CD14-positive monocyte (primary cell): ENCODE measurements at regions not wholly inside any gene's neighbourhood (a gene's known extent, or its start where the extent isn't known, plus 50 kb on each side); places are given as distances from the start of the nearest gene placed in this dataset.

Source experiments
- DNase-seq, 3 donors: peaks; one replicate each; pipeline ENCODE4 v3.0.0-alpha.2; 2011 to 2022
- H2AFZ ChIP-seq: 2 replicates; pipeline ENCODE4 v1.6.0; 2012; ENCODE audit warnings: mild to moderate bottlenecking, low read depth, low read length, inconsistent platforms; ENCODE audit not compliant: insufficient read depth, poor library complexity, severe bottlenecking
- H3K27ac ChIP-seq, 2 donors: 1 replicate in 1 of 2; 2 replicates in 1 of 2; pipeline ENCODE4 v1.5.1; 2012 to 2013; ENCODE audit warnings: low read length in 2 of 2, control low read depth in 1 of 2, inconsistent platforms in 1 of 2, low read depth in 1 of 2, mild to moderate bottlenecking in 1 of 2
- H3K27me3 ChIP-seq, 2 donors: one replicate each; pipeline versions ENCODE4 v1.6.0 to v1.6.1; 2011 to 2013; ENCODE audit warnings: low read length in 2 of 2; ENCODE audit not compliant: control insufficient read depth in 2 of 2, insufficient read depth in 2 of 2
- H3K36me3 ChIP-seq, 2 donors: replicated peaks in 1 of 2; 1 replicate in 1 of 2; 2 replicates in 1 of 2; pipeline versions ENCODE4 v1.5.1 to v1.6.1; 2012 to 2013; ENCODE audit warnings: low read length in 2 of 2, control low read depth in 1 of 2, inconsistent platforms in 1 of 2, mild to moderate bottlenecking in 1 of 2; ENCODE audit not compliant: insufficient read depth in 2 of 2, control insufficient read depth in 1 of 2
- H3K4me1 ChIP-seq, 2 donors: 1 replicate in 1 of 2; 2 replicates in 1 of 2; pipeline versions ENCODE4 v1.5.1 to v1.6.1; 2012 to 2013; ENCODE audit warnings: low read length in 2 of 2, control low read depth in 1 of 2, inconsistent platforms in 1 of 2, mild to moderate bottlenecking in 1 of 2, moderate library complexity in 1 of 2; ENCODE audit not compliant: insufficient read depth in 2 of 2, control insufficient read depth in 1 of 2
- H3K4me2 ChIP-seq: replicated peaks from 2 replicates; pipeline ENCODE3; 2012; ENCODE audit warnings: low read length, moderate library complexity, mild to moderate bottlenecking; ENCODE audit not compliant: poor library complexity, severe bottlenecking; ENCODE audit errors: extremely low read depth
- H3K4me3 ChIP-seq, 3 experiments: fragments of 200-600 bp in 1 of 3; sonication (generic) in 1 of 3; replicated peaks in 1 of 3; 1 replicate in 2 of 3; 2 replicates in 1 of 3; pipeline ENCODE4 v1.5.1; 2011 to 2013; ENCODE audit warnings: low read length in 3 of 3, mild to moderate bottlenecking in 3 of 3, control low read depth in 2 of 3, low read depth in 2 of 3, inconsistent platforms in 1 of 3, moderate library complexity in 1 of 3
- H3K79me2 ChIP-seq: 2 replicates; pipeline ENCODE4 v1.6.0; 2012; ENCODE audit warnings: mild to moderate bottlenecking, control low read depth, inconsistent platforms, low read length, moderate library complexity; ENCODE audit not compliant: insufficient read depth
- H3K9ac ChIP-seq: 2 replicates; pipeline ENCODE4 v1.6.0; 2017; ENCODE audit warnings: low read length, mild to moderate bottlenecking; ENCODE audit not compliant: insufficient read depth, poor library complexity, severe bottlenecking
- H3K9me3 ChIP-seq, 2 donors: replicated peaks in 1 of 2; 1 replicate in 1 of 2; 2 replicates in 1 of 2; pipeline versions ENCODE4 v1.5.1 to v1.6.1; 2012 to 2013; ENCODE audit warnings: low read length in 2 of 2, control low read depth in 1 of 2; ENCODE audit not compliant: control insufficient read depth in 1 of 2, insufficient read depth in 1 of 2
- H4K20me1 ChIP-seq: 2 replicates; pipeline ENCODE4 v1.6.0; 2012; ENCODE audit warnings: mild to moderate bottlenecking, low read length, control low read depth, moderate library complexity; ENCODE audit not compliant: insufficient read depth
- H3K27ac Mint-ChIP-seq, 7 donors: one replicate each; pipeline ENCODE4 v1.8.0; 2020; ENCODE audit warnings: mild to moderate bottlenecking in 7 of 7, mixed read lengths in 7 of 7, moderate library complexity in 6 of 7, inconsistent platforms in 2 of 7
- H3K27me3 Mint-ChIP-seq, 3 donors: one replicate each; pipeline ENCODE4 v1.8.0; 2021 to 2022; ENCODE audit warnings: low read depth in 3 of 3, mild to moderate bottlenecking in 3 of 3, mixed read lengths in 3 of 3, moderate library complexity in 3 of 3, inconsistent platforms in 1 of 3
- H3K36me3 Mint-ChIP-seq, 2 donors: one replicate each; pipeline ENCODE4 v1.8.0; 2020; ENCODE audit warnings: mixed read lengths in 2 of 2, inconsistent platforms in 1 of 2, mild to moderate bottlenecking in 1 of 2
- H3K4me1 Mint-ChIP-seq: one replicate; pipeline ENCODE4 v1.8.0; 2020; ENCODE audit warnings: mild to moderate bottlenecking, mixed read lengths
- H3K4me3 Mint-ChIP-seq, 2 donors: one replicate each; pipeline ENCODE4 v1.8.0; 2020; ENCODE audit warnings: mild to moderate bottlenecking in 2 of 2, mixed read lengths in 2 of 2, moderate library complexity in 1 of 2
- H3K9me3 Mint-ChIP-seq, 7 donors: one replicate each; pipeline ENCODE4 v1.8.0; 2020 to 2022; ENCODE audit warnings: mixed read lengths in 7 of 7, mild to moderate bottlenecking in 6 of 7, moderate library complexity in 6 of 7, inconsistent platforms in 2 of 7
- CTCF ChIP-seq: fragments of 200-600 bp; IDR thresholded peaks from one replicate; pipeline ENCODE4 v1.8.0; 2022; ENCODE audit warnings: antibody characterized with exemption, mild to moderate bottlenecking
- WGBS: methylation state at CpG from one replicate; pipeline ENCODE4 v1.1.5; 2013; ENCODE audit warnings: missing lambda C conversion rate; ENCODE audit not compliant: insufficient coverage; 5-methylcytosine and 5-hydroxymethylcytosine counted together
- intact Hi-C, 2 donors: fragments of 100-400 bp; cut with micrococcal nuclease; formaldehyde crosslinking; loops; one replicate each; pipeline versions ENCODE4 v1.15.0 to v1.15.1; 2023

GRCh38 chr18:43934781-43935471 is 657.6 kb upstream of the SYT4 start:
- H4K20me1 ChIP-seq, result no peaks in the 10 kb centered on the region
- no peak for DNase-seq
- Mint-ChIP-seq H3K4me1 (no peaks in the 10 kb centered on the region), H3K36me3 (no peaks in the 10 kb centered on the region), H3K9me3 (peaks cover 0 to 2% (median 0%) of the 10 kb centered on the region in 7 donors), H3K4me3 (no peak overlapping the region), H3K27me3 (peaks cover 0 to 2% (median 0%) of the 10 kb centered on the region in 3 donors), H3K27ac (no peak overlapping the region)
- no peak overlapping the region for H3K4me2 ChIP-seq
- H3K27ac ChIP-seq, result no peak overlapping the region
- no peaks in the 10 kb centered on the region for H3K27me3 ChIP-seq
- no peaks in the 10 kb centered on the region for H3K4me1 ChIP-seq
- no peak overlapping the region for H3K9ac ChIP-seq
- no peaks in the 10 kb centered on the region for H3K79me2 ChIP-seq
- no peaks in the 10 kb centered on the region for H3K9me3 ChIP-seq
- WGBS, result no CpG with 5 or more reads among the region's 4 CpGs
- no peak for TF ChIP-seq CTCF
- intact Hi-C loops, result no loop called here
- H2AFZ ChIP-seq, result no peak overlapping the region
- no peak overlapping the region for H3K4me3 ChIP-seq
- H3K36me3 ChIP-seq, result no peaks in the 10 kb centered on the region

- Histone ChIP-seq H3K9ac (no peak overlapping the region), H3K27ac (no peak overlapping the region), H3K36me3 (no peaks in the 10 kb centered on the region), H3K79me2 (no peaks in the 10 kb centered on the region), H3K4me3 (no peak overlapping the region), H3K9me3 (no peaks in the 10 kb centered on the region), H3K4me2 (no peak overlapping the region), H4K20me1 (no peaks in the 10 kb centered on the region), H3K27me3 (no peaks in the 10 kb centered on the region), H3K4me1 (no peaks in the 10 kb centered on the region), H2AFZ (no peak overlapping the region)
- Mint-ChIP-seq H3K4me1 (no peaks in the 10 kb centered on the region), H3K27ac (no peak overlapping the region), H3K4me3 (no peak overlapping the region), H3K27me3 (peaks cover 0 to 2% (median 0%) of the 10 kb centered on the region in 3 donors), H3K36me3 (no peaks in the 10 kb centered on the region), H3K9me3 (peaks cover 0 to 2% (median 0%) of the 10 kb centered on the region in 7 donors)
- intact Hi-C loops, result no loop called here
- TF ChIP-seq CTCF, result no peak
- WGBS, result no CpG with 5 or more reads among the region's 4 CpGs
- no peak for DNase-seq
Measured at GRCh38 chr18:43936176-43936575, 658.9 kb upstream of the SYT4 start.
